ENCODE measurements at regions not wholly inside any gene's neighbourhood (a gene's known extent, or its start where the extent isn't known, plus 50 kb on each side); places are given as distances from the start of the nearest gene placed in this dataset.

DNA sequence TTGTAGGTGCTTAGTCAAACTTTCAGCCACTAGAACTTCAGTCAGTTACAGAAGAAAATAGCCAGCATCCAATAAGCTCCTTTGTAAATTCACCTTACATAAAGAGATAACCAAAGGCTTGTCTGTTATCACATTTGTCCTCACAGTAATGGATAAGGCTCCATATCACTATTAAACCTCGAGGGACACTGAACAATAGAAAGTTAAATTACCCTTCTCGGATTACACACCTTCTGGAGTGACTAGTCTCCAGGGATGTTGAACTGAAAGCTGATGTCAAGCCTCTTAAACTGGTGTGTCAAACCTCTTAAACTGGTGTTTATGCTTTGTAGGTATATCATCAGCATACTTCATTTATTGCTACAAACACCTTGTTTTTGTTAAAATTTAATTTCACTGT lies 639.0 kb downstream of the CENPC start:
- intact Hi-C loops (cut with micrococcal nuclease) = no loop called here
- no peak overlapping the region for H3K27ac Mint-ChIP-seq (ENCODE audit: low read depth, unreplicated experiment)
- TF ChIP-seq CTCF (IDR thresholded peaks at IDR 0.05; ENCODE audit: unreplicated experiment) = no peak
- H3K9me3 Mint-ChIP-seq (ENCODE audit: unreplicated experiment) = no peaks in the 10 kb centered on the region
- no peaks in the 10 kb centered on the region for H3K27me3 Mint-ChIP-seq (ENCODE audit: insufficient read depth, unreplicated experiment)
- BruUV-seq (replicated peaks) = no TSS peak
- peaks cover 7% of the 10 kb centered on the region for H3K4me1 Mint-ChIP-seq (ENCODE audit: insufficient read depth, unreplicated experiment)
- POLR2A ChIA-PET = no interaction called here
- CTCF ChIA-PET = no interaction called here
- H3K36me3 Mint-ChIP-seq (ENCODE audit: insufficient read depth, unreplicated experiment) = no peaks in the 10 kb centered on the region
- DNase-seq (ENCODE audit: unreplicated experiment) = peak; percentile 5
- H3K4me3 Mint-ChIP-seq (ENCODE audit: unreplicated experiment) = no peak overlapping the region

GRCh38 chr4:66899422-66900065 lies 645.8 kb downstream of the CENPC start:
- Mint-ChIP-seq H3K9me3 (ENCODE audit: unreplicated experiment) (no peaks in the 10 kb centered on the region), H3K4me1 (ENCODE audit: insufficient read depth, unreplicated experiment) (no peaks in the 10 kb centered on the region), H3K27me3 (ENCODE audit: insufficient read depth, unreplicated experiment) (no peaks in the 10 kb centered on the region), H3K4me3 (ENCODE audit: unreplicated experiment) (no peak overlapping the region), H3K36me3 (ENCODE audit: insufficient read depth, unreplicated experiment) (no peaks in the 10 kb centered on the region), H3K27ac (ENCODE audit: low read depth, unreplicated experiment) (no peak overlapping the region)
- BruUV-seq (replicated peaks) = no TSS peak
- no peak for DNase-seq (ENCODE audit: unreplicated experiment)
- ChIA-PET POLR2A (no interaction called here), CTCF (no interaction called here)
- intact Hi-C loops (cut with micrococcal nuclease) = no loop called here
- no peak for TF ChIP-seq CTCF (IDR thresholded peaks at IDR 0.05; ENCODE audit: unreplicated experiment)

DNA sequence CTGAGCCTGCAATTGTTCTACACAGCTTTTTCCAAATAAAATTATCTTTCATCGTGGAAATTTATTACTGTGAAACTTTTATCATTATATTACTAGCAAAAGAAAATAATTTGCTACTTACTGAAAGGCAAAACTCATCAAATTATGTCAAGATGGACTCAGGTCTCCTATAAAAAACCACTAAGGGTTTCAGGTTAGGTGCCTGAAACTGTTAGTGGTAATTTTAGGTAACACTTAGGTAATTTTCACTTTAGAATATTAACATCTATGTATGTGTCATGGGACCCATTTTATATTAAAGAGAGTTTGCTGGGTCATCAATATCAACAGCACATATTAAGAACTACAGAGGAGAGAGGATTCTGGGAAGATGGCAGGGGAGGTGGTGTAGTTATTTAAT lies 651.5 kb downstream of the CENPC start:
- Mint-ChIP-seq H3K4me3 (ENCODE audit: unreplicated experiment) (no peak overlapping the region), H3K27ac (ENCODE audit: low read depth, unreplicated experiment) (no peak overlapping the region), H3K4me1 (ENCODE audit: insufficient read depth, unreplicated experiment) (no peaks in the 10 kb centered on the region), H3K27me3 (ENCODE audit: insufficient read depth, unreplicated experiment) (no peaks in the 10 kb centered on the region), H3K36me3 (ENCODE audit: insufficient read depth, unreplicated experiment) (no peaks in the 10 kb centered on the region), H3K9me3 (ENCODE audit: unreplicated experiment) (no peaks in the 10 kb centered on the region)
- BruUV-seq (replicated peaks) = no TSS peak
- no peak for DNase-seq (ENCODE audit: unreplicated experiment)
- TF ChIP-seq CTCF (IDR thresholded peaks at IDR 0.05; ENCODE audit: unreplicated experiment) = no peak
- POLR2A ChIA-PET = no interaction called here
- CTCF ChIA-PET = interaction anchor here (0.7 kb wide), 1 partner anchor 82 kb away, joined by 3 read pairs; no protein-coding TSS in a partner anchor
- intact Hi-C loops (cut with micrococcal nuclease) = no loop called here

DNA sequence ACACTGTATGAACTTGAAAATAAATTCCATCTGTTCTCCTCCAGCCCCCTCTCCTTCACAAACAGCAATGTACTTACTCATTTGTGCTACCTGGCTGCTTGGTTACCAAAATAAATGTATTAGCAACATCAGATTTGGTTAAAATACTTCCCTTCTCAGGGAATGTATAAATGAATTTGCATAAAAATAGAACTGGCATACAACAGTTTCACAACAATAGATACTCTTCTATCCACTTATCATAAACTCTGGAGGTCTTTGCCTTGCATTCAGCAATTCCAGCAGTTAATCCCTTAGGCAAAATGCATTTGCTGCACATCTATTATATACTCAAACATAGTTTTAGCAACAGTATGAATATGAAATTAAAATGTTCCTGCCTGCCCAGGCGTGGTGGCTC lies 658.2 kb downstream of the CENPC start:
- Mint-ChIP-seq H3K4me1 (ENCODE audit: insufficient read depth, unreplicated experiment) (no peaks in the 10 kb centered on the region), H3K4me3 (ENCODE audit: unreplicated experiment) (no peak overlapping the region), H3K36me3 (ENCODE audit: insufficient read depth, unreplicated experiment) (no peaks in the 10 kb centered on the region), H3K27me3 (ENCODE audit: insufficient read depth, unreplicated experiment) (no peaks in the 10 kb centered on the region), H3K9me3 (ENCODE audit: unreplicated experiment) (peaks cover under 1% of the 10 kb centered on the region), H3K27ac (ENCODE audit: low read depth, unreplicated experiment) (no peak overlapping the region)
- TF ChIP-seq CTCF (IDR thresholded peaks at IDR 0.05; ENCODE audit: unreplicated experiment) = no peak
- DNase-seq (ENCODE audit: unreplicated experiment) = no peak
- ChIA-PET POLR2A (no interaction called here), CTCF (no interaction called here)
- BruUV-seq (replicated peaks) = no TSS peak
- intact Hi-C loops (cut with micrococcal nuclease) = no loop called here
